ENCODE measurements at regions not wholly inside any gene's neighbourhood (a gene's known extent, or its start where the extent isn't known, plus 50 kb on each side); places are given as distances from the start of the nearest gene placed in this dataset.

DNA sequence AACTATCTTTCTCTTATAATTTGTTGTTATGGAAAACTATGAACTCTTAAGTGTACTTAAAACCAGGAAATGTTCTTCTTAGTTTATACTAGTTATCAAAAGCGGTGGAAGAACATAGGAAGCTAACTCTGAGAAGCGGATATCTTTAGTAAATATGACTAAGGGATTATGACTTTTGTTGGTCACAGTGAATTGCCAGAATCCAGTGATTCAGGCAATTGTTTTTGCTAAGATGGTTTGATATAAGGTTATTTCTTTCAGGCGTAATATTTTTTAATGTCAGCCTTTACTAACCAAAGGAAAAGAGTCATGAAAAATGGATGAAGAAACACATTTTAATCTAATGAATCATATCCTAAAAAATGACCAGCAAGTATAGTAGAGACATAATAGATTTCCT, 473.5 kb downstream of the FOXG1 start:
- Histone ChIP-seq H3K23me2 (ENCODE audit: insufficient read length, low read depth, low read length, poor library complexity, severe bottlenecking) (no peaks in the 10 kb centered on the region), H3K4me1 (ENCODE audit: insufficient read depth, low read length) (no peaks in the 10 kb centered on the region), H3K79me2 (ENCODE audit: insufficient read depth, low read length) (no peaks in the 10 kb centered on the region), H3K9ac (ENCODE audit: extremely low read depth, insufficient read length, low read length) (no peak overlapping the region), H2BK20ac (ENCODE audit: low read depth, low read length, poor library complexity, severe bottlenecking) (no peak overlapping the region), H3K18ac (ENCODE audit: insufficient read length, low read depth, low read length) (no peak overlapping the region), H2BK15ac (ENCODE audit: low read depth, low read length) (no peak overlapping the region), H2AFZ (ENCODE audit: low read length) (no peak overlapping the region), H4K8ac (replicated peaks; ENCODE audit: insufficient read length, low read depth, low read length) (no peak overlapping the region), H3K23ac (ENCODE audit: insufficient read length, low read depth, low read length) (no peak overlapping the region), H2AK5ac (ENCODE audit: insufficient read length, low read length) (no peak overlapping the region), H4K20me1 (ENCODE audit: control insufficient read depth, insufficient read depth, insufficient read length) (no peaks in the 10 kb centered on the region), H3K79me1 (ENCODE audit: insufficient read depth, low read depth, low read length, poor library complexity, severe bottlenecking) (no peaks in the 10 kb centered on the region), H3K4ac (ENCODE audit: low read depth, low read length) (no peak overlapping the region), H2BK12ac (ENCODE audit: insufficient read length, low read depth, low read length) (no peak overlapping the region), H4K5ac (ENCODE audit: insufficient read length, low read depth, low read length) (no peak overlapping the region), H3K9me3 (ENCODE audit: control insufficient read depth, low read depth, low read length) (no peaks in the 10 kb centered on the region), H3K27ac (ENCODE audit: insufficient read length, low read depth, low read length) (no peak overlapping the region), H3T11ph (ENCODE audit: low read length) (no peak overlapping the region), H3K14ac (ENCODE audit: insufficient read depth, low read length) (no peak overlapping the region), H2BK5ac (ENCODE audit: insufficient read length, low read length) (no peak overlapping the region), H3K4me2 (ENCODE audit: insufficient read depth, insufficient read length, low read length) (no peak overlapping the region), H3K56ac (ENCODE audit: insufficient read length, low read depth, low read length) (no peak overlapping the region), H3K27me3 (ENCODE audit: insufficient read depth, low read length) (no peaks in the 10 kb centered on the region), H2BK120ac (ENCODE audit: low read depth, low read length, poor library complexity, severe bottlenecking) (no peak overlapping the region), H4K91ac (ENCODE audit: insufficient read length, low read depth, low read length) (no peak overlapping the region)
- peaks cover 0 to 3% of the 10 kb centered on the region in 2 experiments; a peak in 1 of 4 replicates for H3K4me1 Mint-ChIP-seq
- H3K9me3 Mint-ChIP-seq = no peaks in the 10 kb centered on the region
- no peak overlapping the region for H3K27ac Mint-ChIP-seq
- no peak overlapping the region for H3K4me3 Mint-ChIP-seq
- no peak for DNase-seq
- H3K27me3 Mint-ChIP-seq (ENCODE audit: low read depth) = no peaks in the 10 kb centered on the region
- H3K36me3 Mint-ChIP-seq (ENCODE audit: insufficient read depth in 1 of 3, low read depth in 3 of 3) = peaks cover 0 to 7% (median 0%) of the 10 kb centered on the region in 3 experiments; a peak in 2 of 7 replicates
- no CpG with 5 or more reads among the region's 3 CpGs for WGBS (ENCODE audit: extremely low coverage, insufficient read length, low lambda C conversion rate)
- TF ChIP-seq, protein P1, sequence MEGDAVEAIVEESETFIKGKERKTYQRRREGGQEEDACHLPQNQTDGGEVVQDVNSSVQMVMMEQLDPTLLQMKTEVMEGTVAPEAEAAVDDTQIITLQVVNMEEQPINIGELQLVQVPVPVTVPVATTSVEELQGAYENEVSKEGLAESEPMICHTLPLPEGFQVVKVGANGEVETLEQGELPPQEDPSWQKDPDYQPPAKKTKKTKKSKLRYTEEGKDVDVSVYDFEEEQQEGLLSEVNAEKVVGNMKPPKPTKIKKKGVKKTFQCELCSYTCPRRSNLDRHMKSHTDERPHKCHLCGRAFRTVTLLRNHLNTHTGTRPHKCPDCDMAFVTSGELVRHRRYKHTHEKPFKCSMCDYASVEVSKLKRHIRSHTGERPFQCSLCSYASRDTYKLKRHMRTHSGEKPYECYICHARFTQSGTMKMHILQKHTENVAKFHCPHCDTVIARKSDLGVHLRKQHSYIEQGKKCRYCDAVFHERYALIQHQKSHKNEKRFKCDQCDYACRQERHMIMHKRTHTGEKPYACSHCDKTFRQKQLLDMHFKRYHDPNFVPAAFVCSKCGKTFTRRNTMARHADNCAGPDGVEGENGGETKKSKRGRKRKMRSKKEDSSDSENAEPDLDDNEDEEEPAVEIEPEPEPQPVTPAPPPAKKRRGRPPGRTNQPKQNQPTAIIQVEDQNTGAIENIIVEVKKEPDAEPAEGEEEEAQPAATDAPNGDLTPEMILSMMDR (conservative IDR thresholded peaks at IDR 0.05) = no peak

Data from H9 (cell line).